ENCODE measurements at regions not wholly inside any gene's neighbourhood (a gene's known extent, or its start where the extent isn't known, plus 50 kb on each side); places are given as distances from the start of the nearest gene placed in this dataset.

- ChIA-PET CTCF (no interaction called here), POLR2A (no interaction called here)
- BruUV-seq (replicated peaks), result no TSS peak
- DNase-seq (ENCODE audit: low read depth, low spot score), result peak; percentile 42
- Histone ChIP-seq H3K27me3 (ENCODE audit: control insufficient read depth, insufficient read depth, low read length) (0 out of 2 replicates have a peak, but pooled peaks cover 2% of the 10 kb centered on the region), H3K4me3 (ENCODE audit: low read depth in 2 of 2, low read length in 2 of 2) (no peak overlapping the region), H3K4me1 (ENCODE audit: control insufficient read depth, insufficient read depth, low read length) (no peaks in the 10 kb centered on the region), H3K9me3 (ENCODE audit: control insufficient read depth, insufficient read depth, low read depth, low read length) (no peaks in the 10 kb centered on the region), H3K27ac (ENCODE audit: low read length) (no peak overlapping the region), H3K36me3 (ENCODE audit: control insufficient read depth, insufficient read depth, low read length) (no peaks in the 10 kb centered on the region)
- in situ Hi-C loops (cut with HindIII; ENCODE audit: low pct_unique_long_range_greater_than_20kb, low sequenced_read_pairs) (no loop called here), intact Hi-C loops (cut with micrococcal nuclease; ENCODE audit: unreplicated experiment) (no loop called here)
- TF ChIP-seq SIN3A (IDR thresholded peaks at IDR 0.05; ENCODE audit: borderline replicate concordance, insufficient read depth, low read depth, low read length), result no peak
- no peak for TF ChIP-seq POLR2AphosphoS5 (IDR thresholded peaks at IDR 0.05; ENCODE audit: low read depth, low read length)
- TF ChIP-seq REST (IDR thresholded peaks at IDR 0.05; ENCODE audit: insufficient read depth in 1 of 2, low read depth in 2 of 2, low read length in 1 of 2), result 0 out of 4 replicates have a peak, but pooled peaks of 1 of the 2 experiments have one; percentile 42
- ATAC-seq, result no peak
These were observed 410.2 kb upstream of the SLC30A5 start for GRCh38 chr5:68683632-68684036.

DNA sequence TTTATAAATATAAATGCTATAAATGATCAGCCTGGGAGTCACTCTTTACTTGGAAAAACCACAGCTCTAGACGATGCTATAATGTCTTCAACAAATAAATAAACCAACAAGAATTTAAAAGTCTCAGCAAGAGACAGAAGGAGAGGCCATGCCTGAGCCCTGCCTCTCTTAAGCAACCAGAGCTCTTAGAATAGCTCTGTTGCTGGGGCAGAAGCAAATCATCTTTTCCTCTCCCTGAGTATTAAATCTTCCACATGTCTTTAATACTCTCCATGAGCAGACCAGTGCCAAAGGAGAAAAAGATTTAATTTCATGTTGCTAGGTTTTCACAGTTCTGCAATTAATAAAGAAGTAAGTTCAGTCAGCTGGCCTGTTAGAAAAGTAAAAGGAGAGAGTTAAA is 408.0 kb upstream of the SLC30A5 start:
- no peak for TF ChIP-seq REST (IDR thresholded peaks at IDR 0.05; ENCODE audit: insufficient read depth in 1 of 2, low read depth in 2 of 2, low read length in 1 of 2)
- no peak for TF ChIP-seq SIN3A (IDR thresholded peaks at IDR 0.05; ENCODE audit: borderline replicate concordance, insufficient read depth, low read depth, low read length)
- no peak for TF ChIP-seq TCF7L2 (IDR thresholded peaks at IDR 0.05; ENCODE audit: low read depth, low read length)
- no peak for TF ChIP-seq CTCF (IDR thresholded peaks at IDR 0.05)
- no peak for TF ChIP-seq POLR2AphosphoS5 (IDR thresholded peaks at IDR 0.05; ENCODE audit: low read depth, low read length)
- ATAC-seq (no peak), DNase-seq (ENCODE audit: low read depth, low spot score) (no peak)
- Histone ChIP-seq H3K4me1 (ENCODE audit: control insufficient read depth, insufficient read depth, low read length) (no peaks in the 10 kb centered on the region), H3K36me3 (ENCODE audit: control insufficient read depth, insufficient read depth, low read length) (no peaks in the 10 kb centered on the region), H3K4me3 (ENCODE audit: low read depth in 2 of 2, low read length in 2 of 2) (no peak overlapping the region), H3K9me3 (ENCODE audit: control insufficient read depth, insufficient read depth, low read depth, low read length) (no peaks in the 10 kb centered on the region), H3K27me3 (ENCODE audit: control insufficient read depth, insufficient read depth, low read length) (no peaks in the 10 kb centered on the region), H3K27ac (ENCODE audit: low read length) (no peak overlapping the region)
- in situ Hi-C loops (cut with HindIII; ENCODE audit: low pct_unique_long_range_greater_than_20kb, low sequenced_read_pairs) (no loop called here), intact Hi-C loops (cut with micrococcal nuclease; ENCODE audit: unreplicated experiment) (no loop called here)
- no TSS peak for BruUV-seq (replicated peaks)
- POLR2A ChIA-PET, result no interaction called here
- CTCF ChIA-PET, result no interaction called here
